Mesenchymal stem cell (in vitro differentiated cells and primary cell): ENCODE measurements at regions not wholly inside any gene's neighbourhood (a gene's known extent, or its start where the extent isn't known, plus 50 kb on each side); places are given as distances from the start of the nearest gene placed in this dataset.

Source experiments
- DNase-seq: peaks from one replicate; pipeline ENCODE4 v3.0.0-alpha.2; 2013
- H2AFZ ChIP-seq: one replicate; pipeline ENCODE4 v1.6.1; 2013; ENCODE audit warnings: low read depth, mild to moderate bottlenecking, control low read depth, inconsistent platforms, low read length, moderate library complexity
- H2AK5ac ChIP-seq: 2 replicates; pipeline ENCODE4 v1.6.1; 2013; ENCODE audit warnings: low read length, moderate library complexity, mild to moderate bottlenecking, inconsistent platforms; ENCODE audit not compliant: severe bottlenecking
- H2BK120ac ChIP-seq: one replicate; pipeline ENCODE4 v1.6.1; 2013; ENCODE audit warnings: low read depth, mild to moderate bottlenecking, inconsistent platforms, low read length, moderate library complexity
- H2BK12ac ChIP-seq, 2 experiments: one replicate each; pipeline ENCODE4 v1.6.1; 2013; ENCODE audit warnings: inconsistent platforms in 2 of 2, low read length in 2 of 2, mild to moderate bottlenecking in 2 of 2, moderate library complexity in 2 of 2, control low read depth in 1 of 2
- H2BK15ac ChIP-seq: one replicate; pipeline ENCODE4 v1.6.1; 2013; ENCODE audit warnings: mild to moderate bottlenecking, low read depth, inconsistent platforms; ENCODE audit not compliant: poor library complexity, severe bottlenecking
- H2BK5ac ChIP-seq: 2 replicates; pipeline ENCODE4 v1.6.1; 2013; ENCODE audit warnings: low read depth, mild to moderate bottlenecking, low read length, control low read depth, inconsistent platforms; ENCODE audit not compliant: poor library complexity, severe bottlenecking
- H3K14ac ChIP-seq, 2 experiments: one replicate each; pipeline ENCODE4 v1.6.1; 2013; ENCODE audit warnings: inconsistent platforms in 2 of 2, low read length in 2 of 2, control low read depth in 1 of 2, mild to moderate bottlenecking in 1 of 2, moderate library complexity in 1 of 2
- H3K18ac ChIP-seq, 2 experiments: one replicate each; pipeline ENCODE4 v1.6.1; 2013; ENCODE audit warnings: inconsistent platforms in 2 of 2, low read length in 2 of 2, control low read depth in 1 of 2, low read depth in 1 of 2, mild to moderate bottlenecking in 1 of 2
- H3K23ac ChIP-seq, 2 experiments: one replicate each; pipeline ENCODE4 v1.6.1; 2013; ENCODE audit warnings: inconsistent platforms in 2 of 2, low read length in 2 of 2, mild to moderate bottlenecking in 2 of 2, moderate library complexity in 2 of 2, control low read depth in 1 of 2
- H3K27ac ChIP-seq: 2 replicates; pipeline ENCODE4 v1.5.1; 2013; ENCODE audit warnings: mild to moderate bottlenecking, moderate library complexity, low read length, control low read depth, inconsistent platforms; ENCODE audit not compliant: poor library complexity, severe bottlenecking
- H3K27me3 ChIP-seq, 2 experiments: 2 replicates each; pipeline versions ENCODE4 v1.6.1 to v1.7.0; 2013; ENCODE audit warnings: low read length in 2 of 2, mild to moderate bottlenecking in 2 of 2, moderate library complexity in 2 of 2, control low read depth in 1 of 2, inconsistent platforms in 1 of 2; ENCODE audit not compliant: control insufficient read depth in 1 of 2, insufficient read depth in 1 of 2
- H3K36me3 ChIP-seq, 2 experiments: 2 replicates each; pipeline versions ENCODE4 v1.6.1 to v1.7.0; 2013; ENCODE audit warnings: low read length in 2 of 2, control low read depth in 1 of 2, inconsistent platforms in 1 of 2, low read depth in 1 of 2, mild to moderate bottlenecking in 1 of 2; ENCODE audit not compliant: insufficient read depth in 2 of 2, control insufficient read depth in 1 of 2
- H3K4ac ChIP-seq, 2 experiments: one replicate each; pipeline ENCODE4 v1.6.1; 2013; ENCODE audit warnings: inconsistent platforms in 2 of 2, low read length in 2 of 2, mild to moderate bottlenecking in 2 of 2, moderate library complexity in 2 of 2, control low read depth in 1 of 2, low read depth in 1 of 2
- H3K4me1 ChIP-seq: 2 replicates; pipeline ENCODE4 v1.6.1; 2013; ENCODE audit warnings: low read depth, low read length, control low read depth; ENCODE audit not compliant: control insufficient read depth, insufficient read depth
- H3K4me2 ChIP-seq: 2 replicates; pipeline ENCODE4 v1.6.1; 2013; ENCODE audit warnings: low read length, mild to moderate bottlenecking, inconsistent platforms; ENCODE audit not compliant: poor library complexity, severe bottlenecking
- H3K4me3 ChIP-seq, 2 experiments: 2 replicates each; pipeline versions ENCODE4 v1.5.1 to v1.7.0; 2013; ENCODE audit warnings: low read length in 2 of 2, mild to moderate bottlenecking in 2 of 2, control low read depth in 1 of 2, low read depth in 1 of 2; ENCODE audit not compliant: insufficient read depth in 1 of 2
- H3K79me1 ChIP-seq: replicated peaks from 2 replicates; pipeline ENCODE4 v1.6.1; 2013; ENCODE audit warnings: mild to moderate bottlenecking, control low read depth, low read length, inconsistent platforms; ENCODE audit not compliant: poor library complexity, severe bottlenecking
- H3K9ac ChIP-seq: 2 replicates; pipeline ENCODE4 v1.7.0; 2013; ENCODE audit warnings: mild to moderate bottlenecking, low read length, moderate library complexity
- H3K9me3 ChIP-seq: 2 replicates; pipeline ENCODE4 v1.7.0; 2013; ENCODE audit warnings: mild to moderate bottlenecking, low read length; ENCODE audit not compliant: control insufficient read depth
- H4K8ac ChIP-seq: one replicate; pipeline ENCODE4 v1.6.1; 2013; ENCODE audit warnings: inconsistent platforms, mild to moderate bottlenecking, low read length, moderate library complexity
- H4K91ac ChIP-seq: one replicate; pipeline ENCODE4 v1.6.1; 2013; ENCODE audit warnings: mild to moderate bottlenecking, low read length, inconsistent platforms
- WGBS: methylation state at CpG from one replicate; pipeline ENCODE4 v1.1.7; 2013; ENCODE audit warnings: mixed read lengths; 5-methylcytosine and 5-hydroxymethylcytosine counted together

- Histone ChIP-seq H3K4me3 (no peak overlapping the region), H3K27me3 (no peaks in the 10 kb centered on the region), H3K27ac (no peak overlapping the region), H3K4me2 (no peak overlapping the region), H3K9ac (no peak overlapping the region), H3K4ac (no peak overlapping the region), H2BK12ac (no peak overlapping the region), H3K36me3 (no peaks in the 10 kb centered on the region), H4K8ac (no peak overlapping the region), H3K23ac (no peak overlapping the region), H4K91ac (no peak overlapping the region), H2AFZ (no peak overlapping the region), H3K4me1 (no peaks in the 10 kb centered on the region), H2AK5ac (no peak overlapping the region), H3K18ac (no peak overlapping the region), H2BK5ac (no peak overlapping the region), H3K14ac (no peak overlapping the region), H3K9me3 (peaks cover 39% of the 10 kb centered on the region), H2BK15ac (no peak overlapping the region), H3K79me1 (no peaks in the 10 kb centered on the region), H2BK120ac (no peak overlapping the region)
- WGBS: 75% methylated on average over 3 of the region's 3 CpGs
- DNase-seq: no peak
Measured at GRCh38 chr6:68458447-68458846, 176.6 kb upstream of the ADGRB3 start.

- no peak overlapping the region for H3K14ac ChIP-seq
- H3K23ac ChIP-seq: no peak overlapping the region
- H3K18ac ChIP-seq: no peak overlapping the region
- no peak overlapping the region for H2BK12ac ChIP-seq
- no peak overlapping the region for H2BK5ac ChIP-seq
- no peak overlapping the region for H4K91ac ChIP-seq
- no peak overlapping the region for H4K8ac ChIP-seq
- no peak overlapping the region for H3K4ac ChIP-seq
- no peaks in the 10 kb centered on the region for H3K79me1 ChIP-seq
- H3K4me1 ChIP-seq: no peaks in the 10 kb centered on the region
- no peak overlapping the region for H2BK120ac ChIP-seq
- H3K9ac ChIP-seq: no peak overlapping the region
- H3K27ac ChIP-seq: no peak overlapping the region
- no peaks in the 10 kb centered on the region for H3K9me3 ChIP-seq
- no peak overlapping the region for H2BK15ac ChIP-seq
- no peak overlapping the region for H3K4me3 ChIP-seq
- no peaks in the 10 kb centered on the region for H3K27me3 ChIP-seq
- no peak overlapping the region for H2AK5ac ChIP-seq
- H2AFZ ChIP-seq: no peak overlapping the region
- WGBS: 90% methylated on average over 3 of the region's 4 CpGs
- DNase-seq: no peak
- no peak overlapping the region for H3K4me2 ChIP-seq
- no peaks in the 10 kb centered on the region for H3K36me3 ChIP-seq
Measured at GRCh38 chr6:68447112-68447511, 188.0 kb upstream of the ADGRB3 start.

GRCh38 chr6:68445926-68446325, 189.2 kb upstream of the ADGRB3 start:
- no peak overlapping the region for H3K23ac ChIP-seq
- H3K79me1 ChIP-seq: no peaks in the 10 kb centered on the region
- no peak overlapping the region for H3K4ac ChIP-seq
- no peak overlapping the region for H3K18ac ChIP-seq
- no peak for DNase-seq
- no peak overlapping the region for H3K9ac ChIP-seq
- no peaks in the 10 kb centered on the region for H3K27me3 ChIP-seq
- H3K4me3 ChIP-seq: no peak overlapping the region
- no peaks in the 10 kb centered on the region for H3K36me3 ChIP-seq
- no peaks in the 10 kb centered on the region for H3K4me1 ChIP-seq
- no peak overlapping the region for H3K27ac ChIP-seq
- H3K4me2 ChIP-seq: no peak overlapping the region
- H2BK15ac ChIP-seq: no peak overlapping the region
- H2BK120ac ChIP-seq: no peak overlapping the region
- no peak overlapping the region for H3K14ac ChIP-seq
- H3K9me3 ChIP-seq: no peaks in the 10 kb centered on the region
- no peak overlapping the region for H4K91ac ChIP-seq
- no peak overlapping the region for H2BK12ac ChIP-seq
- H2BK5ac ChIP-seq: no peak overlapping the region
- H2AFZ ChIP-seq: no peak overlapping the region
- no peak overlapping the region for H4K8ac ChIP-seq
- no peak overlapping the region for H2AK5ac ChIP-seq

- no peak overlapping the region for H3K18ac ChIP-seq
- H3K4ac ChIP-seq: no peak overlapping the region
- no peak overlapping the region for H3K4me2 ChIP-seq
- no peak overlapping the region for H2BK5ac ChIP-seq
- H2AK5ac ChIP-seq: no peak overlapping the region
- H2BK120ac ChIP-seq: no peak overlapping the region
- no peak overlapping the region for H3K9ac ChIP-seq
- no peak overlapping the region for H3K23ac ChIP-seq
- no peak for DNase-seq
- H4K8ac ChIP-seq: no peak overlapping the region
- H3K27ac ChIP-seq: no peak overlapping the region
- H2BK12ac ChIP-seq: no peak overlapping the region
- no peak overlapping the region for H3K14ac ChIP-seq
- H4K91ac ChIP-seq: no peak overlapping the region
- no peak overlapping the region for H3K4me3 ChIP-seq
- H3K27me3 ChIP-seq: no peaks in the 10 kb centered on the region
- no peaks in the 10 kb centered on the region for H3K36me3 ChIP-seq
- no peaks in the 10 kb centered on the region for H3K79me1 ChIP-seq
- no peak overlapping the region for H2AFZ ChIP-seq
- no peak overlapping the region for H2BK15ac ChIP-seq
- no peaks in the 10 kb centered on the region for H3K4me1 ChIP-seq
- H3K9me3 ChIP-seq: no peaks in the 10 kb centered on the region
Measured at GRCh38 chr6:68443704-68444103, 191.4 kb upstream of the ADGRB3 start.
